Pancreas (tissue), 10 donors: ENCODE measurements at regions not wholly inside any gene's neighbourhood (a gene's known extent, or its start where the extent isn't known, plus 50 kb on each side); places are given as distances from the start of the nearest gene placed in this dataset.
A peak's percentile ranks its signal among the peaks of the same experiment; 100 is the strongest.

Experiments
- ATAC-seq, 4 donors: fragments of 200-7000 bp; cut with Tn5 transposase; one replicate each; pipeline versions ENCODE4 v1.8.0 to v1.9.1; 2020; ENCODE audit warnings: mild to moderate bottlenecking in 4 of 4, moderate library complexity in 4 of 4
- DNase-seq, 6 donors: peaks; one replicate each; pipeline ENCODE4 v3.0.0-alpha.2; 2020
- FAIRE-seq: peaks from 2 replicates; lab custom pipeline; 2012; peaks lifted over from hg19 to GRCh38; lab: Jason Lieb, UNC
- H3K27ac ChIP-seq, 4 donors: fragments of 200-600 bp; sonication (generic); 1 replicate in 3 of 4; 2 replicates in 1 of 4; pipeline versions ENCODE4 v1.5.0 to v1.8.0; 2020
- H3K27me3 ChIP-seq, 4 donors: fragments of 200-600 bp; one replicate each; pipeline ENCODE4 v1.8.0; 2021
- H3K36me3 ChIP-seq, 3 donors: fragments of 200-600 bp; sonication (generic) in 1 of 3; one replicate each; pipeline versions ENCODE4 v1.5.0 to v1.8.0; 2020 to 2021
- H3K4me1 ChIP-seq, 3 donors: fragments of 200-600 bp; one replicate each; pipeline ENCODE4 v1.8.0; 2021
- H3K4me3 ChIP-seq, 4 donors: fragments of 200-600 bp; sonication (generic) in 2 of 4; one replicate each; pipeline versions ENCODE4 v1.5.0 to v1.8.0; 2020 to 2021
- H3K9me3 ChIP-seq, 4 donors: fragments of 200-600 bp; one replicate each; pipeline ENCODE4 v1.8.0; 2021
- WGBS, 2 donors: extraction: QIAGEN DNeasy Blood & Tissue Kit; methylation state at CpG; one replicate each; pipeline ENCODE4 v1.1.7; 2013; 5-methylcytosine and 5-hydroxymethylcytosine counted together
- intact Hi-C, 3 donors: fragments of 100-400 bp; cut with DNase I; formaldehyde crosslinking; loops; one replicate each; pipeline versions ENCODE4 v1.11.1 to v1.14.2; 2022
- TF ChIP-seq, protein P1 (sequence below), 4 donors: fragments of 200-600 bp; sonication (generic) in 3 of 4; IDR thresholded peaks; one replicate each; pipeline versions ENCODE4 v1.5.0 to v1.8.0; 2021; ENCODE audit warnings: antibody characterized with exemption in 4 of 4
- donor health status: healthy with polysubstance abuse.
- donor health status: DM: no; HTN: no; CAD: no; lungs with moderate emphysema.
- donor health status: DM: no; HTN: no; CAD: no.
- donor health status: control.
- donor health status: control.
- donor health status: Bipolar disorder and iron deficiency.
- donor health status: DM: yes; HTN: yes; CAD: no.
- donor health status: DM: no; HTN: no; CAD: no.
- donor health status: DM: no; HTN: no; CAD: no.
- donor health status: DM: yes; HTN: yes; CAD: no.

DNA sequence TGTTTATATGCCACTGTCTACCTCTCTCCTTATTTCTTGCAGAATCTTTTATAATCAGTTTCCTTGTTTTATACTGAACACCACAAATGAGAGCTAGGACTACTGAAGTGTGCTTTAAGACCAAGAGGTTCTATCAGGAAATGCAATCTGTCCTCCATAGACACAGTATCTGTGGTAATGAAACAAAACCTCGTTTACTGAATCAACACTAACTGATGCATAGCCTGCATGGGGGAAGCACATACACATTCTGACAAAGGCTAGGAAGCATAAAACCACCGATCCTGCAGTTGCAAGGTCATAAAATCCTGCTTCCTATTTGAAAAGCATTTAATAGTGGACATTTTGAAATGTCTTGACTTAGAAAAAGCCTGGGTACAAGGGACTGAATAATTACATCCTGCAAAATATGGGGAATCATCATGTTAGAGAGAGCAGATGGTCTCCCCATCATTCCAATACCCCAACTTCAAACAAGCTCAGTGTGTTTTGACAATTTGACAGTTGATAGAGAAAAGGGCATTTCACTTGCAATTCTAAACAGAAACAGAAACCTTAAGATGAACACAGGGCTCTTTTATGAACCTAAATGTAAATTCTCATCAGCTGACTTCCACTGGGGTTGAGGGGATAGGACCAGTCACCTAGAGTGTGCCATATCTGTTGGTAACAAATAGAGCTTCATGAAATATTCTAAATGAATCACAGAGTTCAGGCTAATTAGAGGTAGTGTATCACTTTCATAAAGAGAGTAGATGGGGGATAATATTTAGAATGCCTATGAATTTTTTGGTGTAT, 1845.6 kb upstream of the PIK3C3 start:
- intact Hi-C loops = no loop called here
- 25 to 27% methylated on average over 2 of the region's 2 CpGs for WGBS, 2 donors
- H3K4me3 ChIP-seq = no peak overlapping the region
- no peak overlapping the region for H3K27ac ChIP-seq
- H3K36me3 ChIP-seq = no peaks in the 10 kb centered on the region
- TF ChIP-seq, protein P1, sequence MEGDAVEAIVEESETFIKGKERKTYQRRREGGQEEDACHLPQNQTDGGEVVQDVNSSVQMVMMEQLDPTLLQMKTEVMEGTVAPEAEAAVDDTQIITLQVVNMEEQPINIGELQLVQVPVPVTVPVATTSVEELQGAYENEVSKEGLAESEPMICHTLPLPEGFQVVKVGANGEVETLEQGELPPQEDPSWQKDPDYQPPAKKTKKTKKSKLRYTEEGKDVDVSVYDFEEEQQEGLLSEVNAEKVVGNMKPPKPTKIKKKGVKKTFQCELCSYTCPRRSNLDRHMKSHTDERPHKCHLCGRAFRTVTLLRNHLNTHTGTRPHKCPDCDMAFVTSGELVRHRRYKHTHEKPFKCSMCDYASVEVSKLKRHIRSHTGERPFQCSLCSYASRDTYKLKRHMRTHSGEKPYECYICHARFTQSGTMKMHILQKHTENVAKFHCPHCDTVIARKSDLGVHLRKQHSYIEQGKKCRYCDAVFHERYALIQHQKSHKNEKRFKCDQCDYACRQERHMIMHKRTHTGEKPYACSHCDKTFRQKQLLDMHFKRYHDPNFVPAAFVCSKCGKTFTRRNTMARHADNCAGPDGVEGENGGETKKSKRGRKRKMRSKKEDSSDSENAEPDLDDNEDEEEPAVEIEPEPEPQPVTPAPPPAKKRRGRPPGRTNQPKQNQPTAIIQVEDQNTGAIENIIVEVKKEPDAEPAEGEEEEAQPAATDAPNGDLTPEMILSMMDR (IDR thresholded peaks at IDR 0.05) = no peak
- no peak for FAIRE-seq
- H3K4me1 ChIP-seq = no peaks in the 10 kb centered on the region
- no peak for DNase-seq
- no peak for ATAC-seq
- H3K9me3 ChIP-seq = no peaks in the 10 kb centered on the region
- no peaks in the 10 kb centered on the region for H3K27me3 ChIP-seq

GRCh38 chr18:40108596-40108995, 1846.4 kb upstream of the PIK3C3 start:
- H3K27me3 ChIP-seq = no peaks in the 10 kb centered on the region
- intact Hi-C loops = no loop called here
- no peak for FAIRE-seq
- H3K4me3 ChIP-seq = no peak overlapping the region
- no peak overlapping the region for H3K27ac ChIP-seq
- no peak for DNase-seq
- H3K36me3 ChIP-seq = no peaks in the 10 kb centered on the region
- H3K4me1 ChIP-seq = no peaks in the 10 kb centered on the region
- WGBS, 2 donors = 30 to 37% methylated on average over 5 of the region's 5 CpGs
- peak in 2 of 4 donors; percentile 36 to 43 for ATAC-seq
- TF ChIP-seq, protein P1 (IDR thresholded peaks at IDR 0.05) = no peak
- H3K9me3 ChIP-seq = no peaks in the 10 kb centered on the region

- no peaks in the 10 kb centered on the region for H3K4me1 ChIP-seq
- H3K36me3 ChIP-seq = no peaks in the 10 kb centered on the region
- no peak overlapping the region for H3K27ac ChIP-seq
- FAIRE-seq (no peak), DNase-seq (no peak), ATAC-seq (no peak)
- no peaks in the 10 kb centered on the region for H3K27me3 ChIP-seq
- TF ChIP-seq, protein P1 (IDR thresholded peaks at IDR 0.05) = no peak
- no peak overlapping the region for H3K4me3 ChIP-seq
- intact Hi-C loops = no loop called here
- H3K9me3 ChIP-seq = no peaks in the 10 kb centered on the region
These were observed 1852.1 kb upstream of the PIK3C3 start for GRCh38 chr18:40102903-40103302.

GRCh38 chr18:40099641-40100040, 1855.4 kb upstream of the PIK3C3 start:
- intact Hi-C loops = no loop called here
- TF ChIP-seq, protein P1 (IDR thresholded peaks at IDR 0.05) = no peak
- 72 to 89% methylated on average over 2 of the region's 2 CpGs for WGBS, 2 donors
- FAIRE-seq (no peak), ATAC-seq (no peak), DNase-seq (no peak)
- Histone ChIP-seq H3K9me3 (no peaks in the 10 kb centered on the region), H3K27me3 (no peaks in the 10 kb centered on the region), H3K27ac (no peak overlapping the region), H3K4me1 (no peaks in the 10 kb centered on the region), H3K36me3 (no peaks in the 10 kb centered on the region), H3K4me3 (no peak overlapping the region)

GRCh38 chr18:40096675-40097074, 1858.4 kb upstream of the PIK3C3 start:
- no peaks in the 10 kb centered on the region for H3K4me1 ChIP-seq
- DNase-seq (no peak), FAIRE-seq (no peak), ATAC-seq (no peak)
- no peaks in the 10 kb centered on the region for H3K36me3 ChIP-seq
- H3K27ac ChIP-seq = no peak overlapping the region
- no peaks in the 10 kb centered on the region for H3K27me3 ChIP-seq
- 31 to 41% methylated on average over 3 of the region's 3 CpGs for WGBS, 2 donors
- H3K9me3 ChIP-seq = no peaks in the 10 kb centered on the region
- TF ChIP-seq, protein P1 (IDR thresholded peaks at IDR 0.05) = no peak
- H3K4me3 ChIP-seq = no peak overlapping the region
- intact Hi-C loops = no loop called here
